Stimulated activated CD4-positive, alpha-beta T cell treated with anti-CD3 and anti-CD28 coated beads, Interleukin-2, amount 100 ng/mL, for 4 hours (primary cell): ENCODE measurements at regions not wholly inside any gene's neighbourhood (a gene's known extent, or its start where the extent isn't known, plus 50 kb on each side); places are given as distances from the start of the nearest gene placed in this dataset.

Experiments used
- DNase-seq: peaks from one replicate; pipeline ENCODE4 v3.0.0-alpha.2; 2020; ENCODE audit warnings: low read depth

- no peak for DNase-seq
Measured at GRCh38 chr19:30742406-30742938, 370.3 kb downstream of the ZNF536 start.

GRCh38 chr19:30741566-30741965 lies 369.4 kb downstream of the ZNF536 start:
- no peak for DNase-seq

GRCh38 chr19:30739394-30739793 lies 367.2 kb downstream of the ZNF536 start:
- no peak for DNase-seq

GRCh38 chr19:30738047-30738446 lies 365.9 kb downstream of the ZNF536 start:
- no peak for DNase-seq

- DNase-seq, result no peak
Measured at GRCh38 chr19:30734669-30735068, 362.5 kb downstream of the ZNF536 start.

- no peak for DNase-seq
Measured at GRCh38 chr19:30733826-30734550, 361.8 kb downstream of the ZNF536 start.

- no peak for DNase-seq
Measured at GRCh38 chr19:30731591-30731990, 359.4 kb downstream of the ZNF536 start.

GRCh38 chr19:30729451-30729850 lies 357.3 kb downstream of the ZNF536 start:
- DNase-seq, result no peak

- DNase-seq, result no peak
Measured at GRCh38 chr19:30722761-30723160, 350.6 kb downstream of the ZNF536 start.

GRCh38 chr19:30722186-30722585 lies 350.0 kb downstream of the ZNF536 start:
- DNase-seq, result no peak

GRCh38 chr19:30719999-30720345 lies 347.8 kb downstream of the ZNF536 start:
- no peak for DNase-seq

GRCh38 chr19:30719189-30719998 lies 347.2 kb downstream of the ZNF536 start:
- no peak for DNase-seq

- no peak for DNase-seq
Measured at GRCh38 chr19:30718707-30719106, 346.5 kb downstream of the ZNF536 start.

- no peak for DNase-seq
Measured at GRCh38 chr19:30718014-30718413, 345.8 kb downstream of the ZNF536 start.

- DNase-seq, result no peak
Measured at GRCh38 chr19:30717381-30717780, 345.2 kb downstream of the ZNF536 start.

GRCh38 chr19:30712431-30713337 lies 340.5 kb downstream of the ZNF536 start:
- no peak for DNase-seq

GRCh38 chr19:30711826-30712225 lies 339.6 kb downstream of the ZNF536 start:
- no peak for DNase-seq

GRCh38 chr19:30711296-30711695 lies 339.1 kb downstream of the ZNF536 start:
- DNase-seq, result no peak

GRCh38 chr19:30710721-30711120 lies 338.5 kb downstream of the ZNF536 start:
- no peak for DNase-seq

- DNase-seq, result no peak
Measured at GRCh38 chr19:30708416-30709178, 336.4 kb downstream of the ZNF536 start.

GRCh38 chr19:30704771-30705330 lies 332.7 kb downstream of the ZNF536 start:
- no peak for DNase-seq
